ENCODE measurements at regions not wholly inside any gene's neighbourhood (a gene's known extent, or its start where the extent isn't known, plus 50 kb on each side); places are given as distances from the start of the nearest gene placed in this dataset.
"Not testable (repeated sequence)": the region's sequence is repeated elsewhere in the genome, so short reads cannot be mapped to it uniquely, and the experiment has no call there.

GRCh38 chr17:33687831-33688230 is 394.7 kb upstream of the ASIC2 start:
- DNase-seq: no peak

GRCh38 chr17:33688771-33689170 is 395.7 kb upstream of the ASIC2 start:
- DNase-seq: no peak

- no peak for DNase-seq
These were observed 396.6 kb upstream of the ASIC2 start for GRCh38 chr17:33689725-33690124.

- no peak for DNase-seq
These were observed 402.3 kb upstream of the ASIC2 start for GRCh38 chr17:33695431-33695830.

- DNase-seq: no peak
These were observed 403.0 kb upstream of the ASIC2 start for GRCh38 chr17:33696102-33696501.

GRCh38 chr17:33697557-33697956 is 404.5 kb upstream of the ASIC2 start:
- no peak for DNase-seq

- no peak for DNase-seq
These were observed 408.8 kb upstream of the ASIC2 start for GRCh38 chr17:33701910-33702309.

- DNase-seq: no peak
These were observed 411.8 kb upstream of the ASIC2 start for GRCh38 chr17:33704856-33705255.

- DNase-seq: no peak
These were observed 416.8 kb upstream of the ASIC2 start for GRCh38 chr17:33709881-33710280.

GRCh38 chr17:33712120-33712519 is 419.0 kb upstream of the ASIC2 start:
- no peak for DNase-seq

- no peak for DNase-seq
These were observed 423.9 kb upstream of the ASIC2 start for GRCh38 chr17:33716957-33717356.

GRCh38 chr17:33723736-33724135 is 430.6 kb upstream of the ASIC2 start:
- DNase-seq: not testable (repeated sequence)

GRCh38 chr17:33725675-33726271 is 432.7 kb upstream of the ASIC2 start:
- peak in 13 of 56 donors; percentile 1 to 52 (median 6) for DNase-seq

- DNase-seq: no peak
These were observed 437.0 kb upstream of the ASIC2 start for GRCh38 chr17:33730131-33730530.

- DNase-seq: no peak
These were observed 439.0 kb upstream of the ASIC2 start for GRCh38 chr17:33732116-33732515.

GRCh38 chr17:33739714-33740113 is 446.6 kb upstream of the ASIC2 start:
- no peak for DNase-seq

- DNase-seq: no peak
These were observed 452.1 kb upstream of the ASIC2 start for GRCh38 chr17:33745047-33745760.

GRCh38 chr17:33749171-33749570 is 456.1 kb upstream of the ASIC2 start:
- DNase-seq: no peak

GRCh38 chr17:33750943-33751701 is 458.0 kb upstream of the ASIC2 start:
- DNase-seq: peak in 54 of 56 donors; percentile 8 to 87 (median 44)

- DNase-seq: no peak
These were observed 458.6 kb upstream of the ASIC2 start for GRCh38 chr17:33751702-33752065.

- DNase-seq: no peak
These were observed 460.4 kb upstream of the ASIC2 start for GRCh38 chr17:33753452-33753851.

GRCh38 chr17:33756021-33756420 is 462.9 kb upstream of the ASIC2 start:
- no peak for DNase-seq

- no peak for DNase-seq
These were observed 472.8 kb upstream of the ASIC2 start for GRCh38 chr17:33765871-33766270.
